ENCODE measurements at regions not wholly inside any gene's neighbourhood (a gene's known extent, or its start where the extent isn't known, plus 50 kb on each side); places are given as distances from the start of the nearest gene placed in this dataset.

DNA sequence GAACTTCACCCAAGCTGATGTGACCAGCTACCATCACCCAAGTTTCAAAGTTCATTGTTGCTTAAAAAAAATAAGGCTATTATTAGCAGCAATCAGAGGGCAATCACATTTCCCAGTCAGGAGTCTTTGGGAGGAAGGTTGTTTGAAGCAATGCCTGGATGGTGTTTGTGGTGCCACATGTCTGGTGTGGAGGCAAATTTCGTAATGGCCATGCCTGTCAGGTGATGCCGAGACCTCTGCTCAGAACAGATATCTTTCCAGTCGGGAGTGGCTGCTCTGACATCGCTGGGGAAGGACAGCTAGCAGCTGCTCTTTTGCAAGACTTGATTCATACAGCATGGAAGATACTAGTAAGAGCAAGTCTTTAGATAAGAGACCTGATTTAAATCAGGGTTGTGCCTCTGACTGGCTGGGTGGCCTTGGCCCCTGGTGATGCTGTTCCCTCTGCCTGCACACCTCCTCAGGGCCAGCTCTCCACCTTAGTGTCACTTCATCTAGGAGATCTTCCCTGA is 187.8 kb upstream of the JUN start:
- DNase-seq (ENCODE audit: low spot score), result no peak

DNA sequence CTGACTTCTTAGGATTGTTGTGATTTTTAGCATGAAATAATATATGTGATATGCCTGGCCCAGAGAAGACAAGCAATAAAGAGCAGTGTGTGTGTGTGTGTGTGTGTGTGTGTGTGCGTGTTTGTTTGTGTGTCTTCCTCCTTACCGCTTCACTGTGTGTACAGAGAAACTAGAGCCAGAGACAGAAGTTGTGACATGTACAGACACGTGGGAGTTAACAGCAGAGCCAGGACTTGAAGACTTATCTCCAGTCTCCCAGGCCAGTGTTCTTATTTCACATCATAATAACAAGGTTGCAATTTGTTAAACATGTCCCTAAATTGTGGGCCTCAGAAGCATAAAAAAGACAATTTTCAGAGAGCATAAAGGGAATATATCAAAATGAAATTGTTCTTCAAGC is 192.0 kb upstream of the JUN start:
- DNase-seq (ENCODE audit: low spot score), result no peak

DNA sequence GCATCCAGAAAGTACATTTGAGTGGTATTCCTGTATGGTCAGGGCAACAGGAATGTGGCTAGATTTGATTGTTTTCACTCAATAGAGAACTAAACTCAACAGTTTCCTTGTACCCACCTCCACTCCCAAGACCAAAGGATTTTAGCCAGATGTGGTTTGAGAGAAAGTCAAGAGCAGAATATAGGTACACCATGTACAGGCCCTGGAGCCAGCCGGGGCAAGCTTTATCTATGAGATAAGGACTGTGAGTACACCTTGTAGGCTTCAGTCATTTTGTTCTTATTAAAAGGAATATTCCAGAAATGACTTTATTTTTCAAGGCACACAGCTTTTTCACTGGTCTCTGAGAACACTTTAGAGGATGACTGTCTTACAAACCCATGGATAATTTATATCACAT is 192.4 kb upstream of the JUN start:
- no peak for DNase-seq (ENCODE audit: low spot score)

DNA sequence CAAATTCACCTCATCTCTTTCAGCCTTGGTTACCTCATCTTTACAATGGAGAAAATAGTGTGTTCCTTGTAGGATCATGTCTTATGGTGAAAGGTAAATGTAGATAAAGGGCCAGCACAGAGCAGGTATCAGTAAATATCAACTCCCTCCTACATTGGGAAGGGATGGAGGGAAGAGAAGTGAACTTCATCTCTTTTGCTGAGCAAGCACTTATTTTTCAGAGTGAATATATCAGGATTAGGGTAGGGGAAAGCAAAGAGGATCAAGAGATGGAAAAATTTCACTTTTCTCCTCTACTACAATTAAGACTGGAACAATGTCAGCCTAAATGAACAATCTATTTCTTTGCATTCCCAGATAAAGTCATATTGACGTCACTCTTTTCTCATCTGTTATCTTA is 193.8 kb upstream of the JUN start:
- DNase-seq (ENCODE audit: low spot score), result no peak

GRCh38 chr1:58978096-58978495 is 194.2 kb upstream of the JUN start:
- DNase-seq (ENCODE audit: low spot score), result no peak

DNA sequence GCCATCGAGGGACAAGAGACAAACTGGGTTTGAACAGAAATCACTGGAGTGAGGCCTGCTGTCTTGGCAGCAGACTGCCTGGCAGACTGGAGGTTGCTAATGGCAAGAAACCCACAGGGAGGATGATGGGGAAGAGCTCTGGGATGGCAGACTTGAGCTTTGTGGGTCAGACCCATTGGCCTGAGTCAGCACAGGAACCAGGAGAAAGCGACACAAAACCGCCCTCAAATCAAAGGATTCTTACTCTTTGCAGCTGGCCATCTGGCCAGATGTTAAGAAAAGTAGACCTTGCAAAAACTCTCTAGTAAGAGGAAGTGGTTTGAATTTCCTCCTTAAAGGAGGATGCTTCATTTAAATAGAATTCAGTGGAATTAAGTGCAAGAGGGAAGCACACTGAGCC is 195.2 kb upstream of the JUN start:
- no peak for DNase-seq (ENCODE audit: low spot score)

DNA sequence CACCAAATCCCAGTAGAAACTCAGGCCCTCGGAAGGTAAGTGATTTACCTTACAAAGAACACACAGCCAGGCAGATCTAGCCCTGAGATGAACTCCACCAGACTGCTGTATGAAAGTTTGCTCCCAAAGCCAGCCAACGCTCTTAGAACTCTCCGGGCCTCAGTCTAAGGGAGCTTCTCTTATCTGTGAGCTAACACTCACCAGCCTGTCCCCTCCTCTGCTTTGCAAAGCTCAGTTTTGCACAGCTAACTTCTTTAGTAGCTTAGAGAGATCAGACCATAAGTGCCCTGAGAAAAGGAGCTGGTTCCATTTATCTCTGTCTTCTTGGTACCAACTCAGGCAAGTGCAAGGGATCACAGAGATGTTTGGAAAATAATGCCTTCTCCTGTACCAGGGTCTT is 195.8 kb upstream of the JUN start:
- no peak for DNase-seq (ENCODE audit: low spot score)

DNA sequence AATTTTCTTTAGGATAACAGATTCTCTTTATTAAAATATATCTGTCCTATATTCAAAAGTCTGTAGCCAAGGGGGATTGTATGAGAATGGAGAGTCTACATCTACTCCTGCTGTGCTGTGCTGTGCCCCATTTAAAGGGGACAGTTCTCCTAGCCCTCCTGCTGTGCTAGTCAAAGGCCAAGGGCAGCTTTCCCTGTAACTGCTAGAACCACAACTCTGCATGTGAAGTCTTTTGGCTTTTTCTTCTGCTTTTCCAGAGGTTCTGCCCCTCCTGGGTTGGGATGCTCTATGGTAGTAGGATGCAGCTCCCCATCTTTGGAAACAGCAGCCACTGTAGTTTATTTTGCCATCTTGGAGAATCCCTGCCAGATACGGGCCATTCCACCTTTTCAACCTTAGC is 197.5 kb upstream of the JUN start:
- no peak for DNase-seq (ENCODE audit: low spot score)

GRCh38 chr1:58982259-58982998 is 198.6 kb upstream of the JUN start:
- no peak for DNase-seq (ENCODE audit: low spot score)

DNA sequence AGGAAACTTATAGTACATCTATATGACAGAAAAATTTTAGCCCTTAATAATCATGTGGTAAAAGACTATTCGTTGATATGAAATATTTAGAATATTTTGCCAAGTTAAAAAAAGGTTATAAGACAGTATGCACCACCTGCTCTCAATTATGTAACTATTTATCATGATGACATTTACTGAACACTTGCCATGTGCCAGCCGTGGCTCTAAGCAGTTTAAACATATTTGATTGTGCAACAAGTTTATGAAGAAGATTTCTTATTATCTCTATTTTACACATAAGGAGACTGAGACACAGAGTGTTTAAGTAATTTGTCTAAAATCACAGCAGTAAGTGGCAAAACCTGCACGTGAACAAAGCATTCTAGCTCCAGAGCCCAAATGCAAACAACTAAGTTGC is 199.3 kb upstream of the JUN start:
- DNase-seq (ENCODE audit: low spot score), result no peak

- no peak for DNase-seq (ENCODE audit: low spot score)
These were observed 199.9 kb upstream of the JUN start for GRCh38 chr1:58983633-58984245.

DNA sequence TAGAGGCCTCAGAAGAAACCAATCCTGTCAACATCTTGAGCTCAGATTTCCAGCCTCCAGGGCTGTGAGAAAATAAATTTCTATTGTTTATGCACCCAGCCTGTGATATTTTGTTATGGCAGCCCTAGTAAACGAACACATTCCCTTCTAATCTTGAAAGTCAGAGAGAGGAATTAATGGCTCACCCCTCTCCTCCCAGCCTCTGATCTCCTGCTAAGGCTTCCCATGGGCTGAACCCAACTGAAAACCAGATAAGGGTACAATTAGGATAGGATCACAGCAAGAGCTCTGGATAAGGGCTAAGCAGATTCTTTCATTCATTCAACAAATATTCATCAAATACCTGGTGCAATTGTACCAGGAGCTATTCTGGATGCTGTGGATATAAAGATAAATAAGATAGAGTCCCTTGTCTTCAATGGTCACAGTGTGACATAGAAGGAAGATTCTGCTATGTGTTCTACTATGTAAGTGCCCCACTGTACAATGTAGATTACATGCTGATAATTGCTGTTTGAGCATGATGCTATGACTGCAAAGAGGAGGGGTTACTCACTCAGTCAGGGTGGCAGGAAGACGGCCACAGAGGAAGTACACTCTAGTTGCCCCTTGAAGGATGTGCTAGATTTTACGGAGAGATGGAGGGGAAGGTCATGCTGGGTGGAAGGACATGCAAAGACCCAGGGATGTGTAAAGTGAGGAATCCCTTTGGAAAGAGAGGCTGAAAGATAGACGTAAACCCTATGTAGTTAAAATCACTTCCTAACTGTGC is 203.3 kb upstream of the JUN start:
- DNase-seq (ENCODE audit: low spot score), result no peak

GRCh38 chr1:58988752-58989151 is 204.9 kb upstream of the JUN start:
- no peak for DNase-seq (ENCODE audit: low spot score)

DNA sequence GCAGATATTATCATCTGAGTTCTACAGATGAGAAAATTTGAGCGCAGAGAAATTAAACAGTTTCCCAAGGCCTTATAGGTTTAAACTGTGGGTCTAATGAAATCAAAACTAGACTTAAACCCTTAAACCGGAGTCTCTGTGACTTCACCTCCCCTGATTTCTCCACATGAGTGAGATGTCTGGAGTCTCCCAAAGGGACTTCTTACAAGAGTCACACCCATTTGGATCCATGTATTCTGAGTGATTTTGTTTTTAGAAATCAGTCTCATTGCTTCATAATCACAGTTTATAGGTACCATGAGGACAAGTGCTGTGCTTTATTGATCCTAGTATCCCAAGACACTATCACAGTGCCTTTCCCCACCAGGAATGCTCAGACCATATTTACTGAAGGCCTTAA is 206.0 kb upstream of the JUN start:
- no peak for DNase-seq (ENCODE audit: low spot score)

GRCh38 chr1:58991305-58991704 is 207.5 kb upstream of the JUN start:
- DNase-seq (ENCODE audit: low spot score), result no peak

GRCh38 chr1:58992643-58993042 is 208.8 kb upstream of the JUN start:
- no peak for DNase-seq (ENCODE audit: low spot score)

GRCh38 chr1:58993403-58993802 is 209.6 kb upstream of the JUN start:
- DNase-seq (ENCODE audit: low spot score), result no peak

- DNase-seq (ENCODE audit: low spot score), result no peak
These were observed 210.8 kb upstream of the JUN start for GRCh38 chr1:58994664-58995063.

DNA sequence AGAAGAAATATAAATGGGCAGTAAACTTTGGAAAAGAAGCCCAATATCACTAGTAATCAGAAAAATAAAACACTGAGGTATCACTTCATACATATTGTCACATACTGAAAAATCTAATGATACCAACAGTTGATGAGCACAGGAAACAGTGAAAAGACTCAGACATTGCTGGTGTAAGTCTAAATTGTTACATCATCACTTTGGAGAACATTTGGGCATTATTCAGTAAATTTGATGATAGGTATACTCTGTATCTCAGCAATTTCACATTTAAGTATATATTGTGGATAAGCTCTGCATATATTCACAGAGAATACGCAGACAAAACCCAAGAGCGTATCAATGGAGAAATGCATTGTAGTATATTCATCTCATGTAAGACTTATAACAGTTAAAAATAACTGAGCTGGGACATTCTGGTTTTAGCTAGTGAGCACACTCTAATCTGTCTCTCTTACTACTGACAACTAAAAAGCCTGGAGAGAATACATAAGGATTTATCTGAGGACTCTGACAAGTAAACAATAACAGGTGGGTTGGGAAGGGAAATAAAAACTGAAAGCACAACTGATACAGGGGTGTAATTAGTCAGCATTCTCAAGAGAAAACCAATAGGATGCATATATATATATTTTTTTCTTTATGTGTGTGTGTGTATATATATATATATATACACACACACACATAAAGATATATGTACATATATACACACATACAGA is 212.7 kb upstream of the JUN start:
- no peak for DNase-seq (ENCODE audit: low spot score)

DNA sequence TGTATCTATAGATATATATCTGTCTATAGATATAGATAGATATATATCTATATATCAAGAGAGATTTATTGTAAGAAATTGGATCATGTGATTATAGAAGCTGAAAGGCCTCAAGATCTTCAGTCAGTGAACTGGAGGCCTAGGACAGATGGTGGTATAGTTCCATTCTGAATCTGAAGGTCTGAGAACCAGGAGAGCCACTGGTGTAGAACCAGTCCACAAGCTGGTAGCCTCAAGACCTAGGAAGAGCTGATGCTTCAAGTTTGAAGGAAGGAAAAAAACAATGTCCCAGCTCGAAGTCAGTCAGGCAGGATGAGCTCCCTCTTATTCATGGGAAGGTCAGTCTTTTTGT is 213.2 kb upstream of the JUN start:
- DNase-seq (ENCODE audit: low spot score), result no peak

- DNase-seq (ENCODE audit: low spot score), result no peak
These were observed 213.8 kb upstream of the JUN start for GRCh38 chr1:58997637-58998036.

GRCh38 chr1:58999676-59000075 is 215.8 kb upstream of the JUN start:
- DNase-seq (ENCODE audit: low spot score), result no peak

- no peak for DNase-seq (ENCODE audit: low spot score)
These were observed 220.9 kb upstream of the JUN start for GRCh38 chr1:59004755-59005154.
